Activated B cell treated with CpG ODN at 0.5 μM for 24 hours (primary cell): ENCODE measurements at regions not wholly inside any gene's neighbourhood (a gene's known extent, or its start where the extent isn't known, plus 50 kb on each side); places are given as distances from the start of the nearest gene placed in this dataset.

Source experiments
- ATAC-seq: fragments of 200-7000 bp; cut with Tn5 transposase; one replicate; pipeline ENCODE4 v1.10.0; 2021; ENCODE audit warnings: low read depth, mild to moderate bottlenecking, moderate library complexity
- CTCF ChIA-PET: fragments of 350-600 bp; sonication (Branson Sonifier 250); formaldehyde crosslinking; loops from one replicate; lab custom pipeline; 2021; ENCODE audit warnings: antibody characterized with exemption; lab: Charles Lee
- POLR2A ChIA-PET: fragments of 350-600 bp; sonication (Branson Sonifier 250); formaldehyde crosslinking; loops from one replicate; lab custom pipeline; 2021; ENCODE audit warnings: antibody characterized with exemption; lab: Charles Lee
- DNase-seq: peaks from one replicate; pipeline ENCODE4 v3.0.0; 2022
- H3K27ac Mint-ChIP-seq: one replicate; pipeline ENCODE4 v1.8.0; 2020; ENCODE audit warnings: mixed read lengths
- H3K27me3 Mint-ChIP-seq: one replicate; pipeline ENCODE4 v1.8.0; 2021; ENCODE audit warnings: mixed read lengths
- H3K36me3 Mint-ChIP-seq: one replicate; pipeline ENCODE4 v1.8.0; 2021; ENCODE audit warnings: low read depth, mixed read lengths
- H3K4me1 Mint-ChIP-seq: one replicate; pipeline ENCODE4 v1.8.0; 2021; ENCODE audit warnings: mixed read lengths
- H3K4me3 Mint-ChIP-seq: one replicate; pipeline ENCODE4 v1.8.0; 2020; ENCODE audit warnings: mild to moderate bottlenecking, mixed read lengths
- H3K9me3 Mint-ChIP-seq: one replicate; pipeline ENCODE4 v1.8.0; 2020; ENCODE audit warnings: mixed read lengths
- intact Hi-C: fragments of 100-400 bp; cut with micrococcal nuclease; formaldehyde crosslinking; loops from one replicate; pipeline ENCODE4 v1.15.1; 2024
- TF ChIP-seq, protein P1 (sequence below): fragments of 200-600 bp; IDR thresholded peaks from one replicate; pipeline ENCODE4 v1.8.0; 2022; ENCODE audit warnings: antibody characterized with exemption, mild to moderate bottlenecking

DNA sequence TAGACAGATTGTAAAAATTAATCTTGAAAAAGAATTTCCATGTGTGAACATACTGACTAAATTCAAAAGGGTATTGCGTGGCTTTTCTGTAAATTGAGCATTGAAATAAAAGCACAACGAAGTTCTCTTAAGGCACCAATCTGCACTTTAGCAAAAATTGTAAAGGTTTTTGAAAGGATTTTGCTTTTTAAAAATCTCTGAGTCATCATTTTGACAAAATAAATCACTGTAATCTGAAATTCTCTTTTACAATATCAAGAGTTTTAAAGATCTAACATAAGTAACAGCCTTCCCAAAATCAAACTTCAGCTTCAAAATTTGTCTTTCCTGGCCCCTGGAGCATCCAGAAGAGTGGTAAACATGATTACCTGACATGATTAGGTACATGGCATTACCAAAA is 830.9 kb upstream of the AGA start:
- ChIA-PET CTCF (no interaction called here), POLR2A (no interaction called here)
- Mint-ChIP-seq H3K9me3 (peaks cover 10% of the 10 kb centered on the region), H3K4me3 (no peak overlapping the region), H3K4me1 (no peaks in the 10 kb centered on the region), H3K36me3 (no peaks in the 10 kb centered on the region), H3K27ac (no peak overlapping the region), H3K27me3 (no peaks in the 10 kb centered on the region)
- intact Hi-C loops, result no loop called here
- TF ChIP-seq, protein P1, sequence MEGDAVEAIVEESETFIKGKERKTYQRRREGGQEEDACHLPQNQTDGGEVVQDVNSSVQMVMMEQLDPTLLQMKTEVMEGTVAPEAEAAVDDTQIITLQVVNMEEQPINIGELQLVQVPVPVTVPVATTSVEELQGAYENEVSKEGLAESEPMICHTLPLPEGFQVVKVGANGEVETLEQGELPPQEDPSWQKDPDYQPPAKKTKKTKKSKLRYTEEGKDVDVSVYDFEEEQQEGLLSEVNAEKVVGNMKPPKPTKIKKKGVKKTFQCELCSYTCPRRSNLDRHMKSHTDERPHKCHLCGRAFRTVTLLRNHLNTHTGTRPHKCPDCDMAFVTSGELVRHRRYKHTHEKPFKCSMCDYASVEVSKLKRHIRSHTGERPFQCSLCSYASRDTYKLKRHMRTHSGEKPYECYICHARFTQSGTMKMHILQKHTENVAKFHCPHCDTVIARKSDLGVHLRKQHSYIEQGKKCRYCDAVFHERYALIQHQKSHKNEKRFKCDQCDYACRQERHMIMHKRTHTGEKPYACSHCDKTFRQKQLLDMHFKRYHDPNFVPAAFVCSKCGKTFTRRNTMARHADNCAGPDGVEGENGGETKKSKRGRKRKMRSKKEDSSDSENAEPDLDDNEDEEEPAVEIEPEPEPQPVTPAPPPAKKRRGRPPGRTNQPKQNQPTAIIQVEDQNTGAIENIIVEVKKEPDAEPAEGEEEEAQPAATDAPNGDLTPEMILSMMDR, result no peak
- no peak for DNase-seq
- no peak for ATAC-seq

DNA sequence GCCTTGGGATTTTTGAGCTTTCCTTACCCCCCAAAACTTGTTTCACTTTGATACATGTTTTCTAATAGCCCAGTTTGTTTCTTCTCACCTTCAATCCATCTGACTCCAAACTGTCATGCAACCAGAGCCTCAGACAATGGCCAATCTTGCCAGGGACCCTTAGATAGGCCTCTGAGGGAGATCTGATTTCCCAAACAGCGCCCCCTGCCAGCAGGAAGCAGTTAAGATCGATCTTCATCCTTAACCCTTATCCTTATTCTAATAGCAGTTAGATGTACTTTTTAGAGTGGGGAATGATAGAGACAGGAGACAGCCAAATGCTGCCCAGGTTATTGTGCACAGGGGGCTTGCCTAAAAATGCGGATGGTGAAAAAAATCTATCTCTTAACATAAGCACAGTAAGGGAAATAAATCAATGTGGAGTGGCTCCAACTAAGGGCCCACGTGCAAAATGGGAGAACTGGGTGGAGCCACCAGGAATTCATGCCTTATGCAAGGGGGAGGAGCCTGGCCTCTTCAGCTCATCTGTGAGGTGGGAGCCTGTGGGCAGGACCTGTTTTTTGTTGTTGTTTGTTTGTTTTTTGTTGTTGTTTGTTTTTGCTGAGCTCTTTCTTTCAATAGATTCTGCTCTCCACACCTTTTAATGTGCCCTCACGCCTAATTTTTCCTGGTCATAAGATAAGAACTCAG is 833.6 kb upstream of the AGA start:
- CTCF ChIA-PET, result no interaction called here
- Mint-ChIP-seq H3K4me1 (no peaks in the 10 kb centered on the region), H3K4me3 (no peak overlapping the region), H3K9me3 (peaks cover 8% of the 10 kb centered on the region), H3K36me3 (no peaks in the 10 kb centered on the region), H3K27me3 (no peaks in the 10 kb centered on the region), H3K27ac (no peak overlapping the region)
- DNase-seq (no peak), ATAC-seq (no peak)
- POLR2A ChIA-PET, result no interaction called here
- TF ChIP-seq, protein P1, result no peak
- intact Hi-C loops, result no loop called here

DNA sequence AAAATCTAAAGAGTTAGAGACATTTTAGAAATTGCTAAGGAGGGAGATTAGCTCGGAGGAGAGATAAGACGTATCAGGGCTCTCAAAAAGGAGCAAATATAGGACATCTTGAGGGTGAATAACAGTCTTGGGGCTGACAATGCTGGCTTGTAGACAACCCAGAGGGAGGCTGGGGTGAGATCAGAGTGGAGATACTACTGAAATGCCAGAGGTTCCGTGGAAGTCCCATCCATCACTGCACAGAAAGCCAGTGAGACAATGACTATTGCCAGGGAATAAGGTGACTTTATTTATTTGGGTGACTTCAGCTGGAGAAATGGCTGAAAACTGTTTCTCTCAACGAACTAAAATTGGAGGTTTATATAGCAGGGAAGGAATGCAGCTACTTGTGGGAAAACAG is 838.1 kb upstream of the AGA start:
- Mint-ChIP-seq H3K36me3 (no peaks in the 10 kb centered on the region), H3K4me3 (no peak overlapping the region), H3K27ac (no peak overlapping the region), H3K9me3 (peaks cover 4% of the 10 kb centered on the region), H3K27me3 (no peaks in the 10 kb centered on the region), H3K4me1 (no peaks in the 10 kb centered on the region)
- intact Hi-C loops, result no loop called here
- DNase-seq (no peak), ATAC-seq (no peak)
- TF ChIP-seq, protein P1, result no peak
- ChIA-PET POLR2A (no interaction called here), CTCF (no interaction called here)

DNA sequence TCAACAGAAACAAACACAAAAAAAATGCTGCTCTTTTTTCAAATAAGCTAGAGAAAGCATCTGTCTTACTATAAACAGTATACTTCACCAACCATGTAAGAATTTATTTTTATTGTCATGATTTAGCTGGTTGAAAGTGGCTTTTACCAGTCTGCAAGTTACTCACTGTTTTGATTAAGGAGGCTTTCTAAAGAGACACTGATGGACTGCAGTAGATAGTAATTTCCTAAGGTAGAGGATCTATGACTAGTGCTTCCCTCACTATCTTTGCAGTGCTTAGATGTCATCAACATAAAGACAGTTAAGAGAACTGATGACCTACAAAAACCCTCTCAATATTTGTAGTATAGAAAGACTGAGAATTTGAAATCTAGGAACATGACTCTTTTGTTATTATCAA is 846.2 kb upstream of the AGA start:
- DNase-seq, result no peak
- Mint-ChIP-seq H3K4me3 (no peak overlapping the region), H3K36me3 (no peaks in the 10 kb centered on the region), H3K27ac (no peak overlapping the region), H3K4me1 (no peaks in the 10 kb centered on the region), H3K27me3 (no peaks in the 10 kb centered on the region), H3K9me3 (peaks cover 8% of the 10 kb centered on the region)
- no peak for ATAC-seq
- ChIA-PET POLR2A (no interaction called here), CTCF (no interaction called here)
- TF ChIP-seq, protein P1, result no peak
- intact Hi-C loops, result no loop called here

DNA sequence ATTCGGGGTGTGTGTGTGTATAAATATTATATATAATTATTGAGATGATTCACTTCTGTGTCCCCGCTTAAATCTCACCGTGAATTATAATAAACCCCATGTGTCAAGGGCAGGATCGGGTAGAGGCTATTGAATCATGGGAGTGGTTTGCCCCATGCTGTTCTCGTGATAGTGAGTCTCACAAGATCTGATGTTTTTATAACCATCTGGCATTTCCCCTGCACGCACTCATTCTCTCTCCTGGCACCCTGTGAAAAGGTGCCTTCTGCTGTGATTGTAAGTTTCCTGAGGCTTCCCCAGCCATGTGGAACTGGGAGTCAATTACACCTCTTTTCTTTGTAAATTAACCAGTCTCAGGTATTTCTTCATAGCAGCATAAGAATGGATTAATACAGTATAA is 851.4 kb upstream of the AGA start:
- TF ChIP-seq, protein P1, result no peak
- ATAC-seq (no peak), DNase-seq (no peak)
- Mint-ChIP-seq H3K27ac (no peak overlapping the region), H3K36me3 (no peaks in the 10 kb centered on the region), H3K9me3 (peaks cover 5% of the 10 kb centered on the region), H3K4me3 (no peak overlapping the region), H3K27me3 (no peaks in the 10 kb centered on the region), H3K4me1 (no peaks in the 10 kb centered on the region)
- ChIA-PET CTCF (no interaction called here), POLR2A (no interaction called here)
- intact Hi-C loops, result no loop called here
